ENCODE measurements at regions not wholly inside any gene's neighbourhood (a gene's known extent, or its start where the extent isn't known, plus 50 kb on each side); places are given as distances from the start of the nearest gene placed in this dataset.

DNA sequence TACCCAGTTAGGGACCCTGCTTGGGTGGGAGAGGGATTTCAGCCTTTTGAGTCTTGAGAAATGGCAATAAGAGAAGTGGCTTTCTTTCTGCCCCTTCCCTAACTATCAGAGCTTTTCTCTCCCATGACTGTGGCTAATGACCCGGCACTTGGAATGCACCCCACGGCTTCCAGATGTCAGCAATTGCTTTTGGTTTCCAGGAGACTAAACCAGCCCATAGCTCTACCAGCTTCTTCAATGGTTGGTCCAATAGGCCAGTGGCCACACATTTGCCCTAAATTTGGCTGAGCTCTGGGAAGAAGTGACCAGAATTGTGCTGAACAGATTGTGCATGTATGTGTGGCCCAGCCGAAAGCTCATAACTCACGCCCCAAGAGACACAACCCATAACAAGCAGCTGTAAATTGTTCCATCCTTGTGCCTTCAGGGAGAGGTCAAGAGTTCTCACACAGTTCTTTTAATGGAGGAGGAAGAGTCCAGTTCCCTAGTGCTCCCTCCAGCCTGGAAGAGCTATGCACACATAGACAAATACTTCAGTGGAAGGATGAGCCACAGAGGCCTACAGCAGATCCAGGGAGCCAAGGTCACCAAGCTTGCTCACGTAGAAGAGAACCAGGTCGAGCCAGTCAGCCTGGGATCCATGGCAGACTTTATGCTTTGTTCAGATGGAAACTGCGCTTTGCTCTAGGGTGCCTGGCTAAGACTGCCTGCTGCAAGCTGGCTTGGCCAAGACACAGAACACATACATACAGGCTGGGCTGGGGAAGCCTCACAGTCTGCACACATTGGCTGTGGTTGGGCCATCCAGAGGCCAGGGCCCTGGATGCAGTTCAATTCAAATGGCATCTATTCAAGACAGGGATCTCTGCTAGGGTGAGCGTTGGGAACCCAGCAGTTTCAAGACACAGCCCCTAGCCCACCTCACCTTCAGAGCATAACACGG, 131.8 kb upstream of the HABP2 start:
- no peak overlapping the region for H3K4me3 ChIP-seq (ENCODE audit: low read depth, low read length)
- no peak for DNase-seq (ENCODE audit: low read depth)
- TF ChIP-seq, protein P1, sequence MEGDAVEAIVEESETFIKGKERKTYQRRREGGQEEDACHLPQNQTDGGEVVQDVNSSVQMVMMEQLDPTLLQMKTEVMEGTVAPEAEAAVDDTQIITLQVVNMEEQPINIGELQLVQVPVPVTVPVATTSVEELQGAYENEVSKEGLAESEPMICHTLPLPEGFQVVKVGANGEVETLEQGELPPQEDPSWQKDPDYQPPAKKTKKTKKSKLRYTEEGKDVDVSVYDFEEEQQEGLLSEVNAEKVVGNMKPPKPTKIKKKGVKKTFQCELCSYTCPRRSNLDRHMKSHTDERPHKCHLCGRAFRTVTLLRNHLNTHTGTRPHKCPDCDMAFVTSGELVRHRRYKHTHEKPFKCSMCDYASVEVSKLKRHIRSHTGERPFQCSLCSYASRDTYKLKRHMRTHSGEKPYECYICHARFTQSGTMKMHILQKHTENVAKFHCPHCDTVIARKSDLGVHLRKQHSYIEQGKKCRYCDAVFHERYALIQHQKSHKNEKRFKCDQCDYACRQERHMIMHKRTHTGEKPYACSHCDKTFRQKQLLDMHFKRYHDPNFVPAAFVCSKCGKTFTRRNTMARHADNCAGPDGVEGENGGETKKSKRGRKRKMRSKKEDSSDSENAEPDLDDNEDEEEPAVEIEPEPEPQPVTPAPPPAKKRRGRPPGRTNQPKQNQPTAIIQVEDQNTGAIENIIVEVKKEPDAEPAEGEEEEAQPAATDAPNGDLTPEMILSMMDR (IDR thresholded peaks at IDR 0.05; ENCODE audit: low read depth, low read length, missing control alignments): no peak

DNA sequence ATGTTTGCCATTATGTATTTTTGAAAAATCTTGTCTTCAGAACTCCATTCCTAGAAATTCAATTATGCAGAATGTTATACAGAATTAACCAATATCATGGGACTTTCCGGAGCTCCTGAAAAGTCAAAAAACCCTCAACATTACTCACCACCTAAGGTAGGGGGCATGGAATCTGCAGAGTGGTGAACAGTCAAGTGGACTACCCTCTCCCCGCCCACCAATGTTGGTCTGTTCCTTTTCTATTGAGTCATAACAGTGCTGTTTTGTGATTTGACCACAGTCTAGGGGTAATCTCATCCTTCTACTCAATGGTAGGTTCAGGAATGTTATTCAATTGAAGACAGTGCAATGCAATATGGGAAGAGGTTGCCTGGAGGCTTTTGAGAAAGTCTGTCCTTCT, 130.5 kb upstream of the HABP2 start:
- DNase-seq (ENCODE audit: low read depth): no peak
- TF ChIP-seq, protein P1 (IDR thresholded peaks at IDR 0.05; ENCODE audit: low read depth, low read length, missing control alignments): no peak
- no peak overlapping the region for H3K4me3 ChIP-seq (ENCODE audit: low read depth, low read length)

DNA sequence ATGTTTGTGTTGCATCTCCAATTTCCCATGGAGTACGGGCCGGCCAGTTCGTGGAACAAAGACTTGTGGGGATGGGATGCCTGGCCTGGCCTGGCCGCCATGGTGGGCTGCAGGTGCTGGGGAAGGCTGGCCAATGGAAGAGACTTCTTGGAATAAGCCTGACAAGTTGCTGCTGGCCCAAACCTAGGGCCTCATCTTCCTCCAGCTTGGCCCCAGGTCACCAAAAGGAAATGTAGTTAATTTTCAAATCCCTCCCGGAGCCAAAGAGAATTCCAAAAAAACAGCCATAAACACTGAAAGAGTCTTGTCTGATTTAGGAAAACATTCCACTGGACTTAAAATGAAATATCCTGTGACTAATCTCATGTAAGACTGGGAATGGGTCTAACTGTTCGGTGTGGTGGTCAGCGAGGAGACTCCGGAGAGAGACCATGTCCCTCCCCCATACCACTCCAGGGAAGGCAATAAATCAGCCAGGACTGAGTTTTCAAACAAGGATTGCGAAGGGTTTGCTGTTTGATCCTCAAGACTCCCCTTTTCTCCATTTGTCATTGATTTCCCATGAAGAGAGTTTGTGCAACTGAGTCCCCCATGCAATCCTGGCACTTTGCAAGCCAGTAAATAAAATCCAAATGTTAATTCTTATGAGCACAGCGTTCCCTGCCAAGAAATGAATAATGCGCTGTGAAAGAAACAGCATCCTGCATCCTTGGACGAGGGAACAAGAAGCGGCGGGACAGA, 128.7 kb upstream of the HABP2 start:
- DNase-seq (ENCODE audit: low read depth): no peak
- no peak overlapping the region for H3K4me3 ChIP-seq (ENCODE audit: low read depth, low read length)
- TF ChIP-seq, protein P1 (IDR thresholded peaks at IDR 0.05; ENCODE audit: low read depth, low read length, missing control alignments): no peak

DNA sequence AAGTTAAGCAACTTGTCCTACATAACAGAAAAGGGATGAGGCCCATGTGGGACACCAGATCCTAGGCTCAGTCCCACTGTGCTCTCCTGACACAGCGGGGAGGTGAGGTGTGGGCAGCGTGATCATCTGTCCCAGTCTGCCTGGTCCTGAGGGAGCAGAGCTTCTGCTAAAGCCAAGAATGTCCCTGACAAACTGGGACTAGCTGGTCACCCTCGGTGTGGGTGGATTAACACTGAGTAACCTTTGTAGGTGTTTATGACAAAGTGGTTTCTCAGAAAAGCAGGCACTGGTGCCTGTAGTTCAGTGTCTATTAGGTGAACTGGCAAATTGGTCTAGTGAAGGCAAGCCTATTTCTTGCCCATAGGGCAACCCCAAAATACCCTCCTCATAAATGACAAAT, 127.8 kb upstream of the HABP2 start:
- DNase-seq (ENCODE audit: low read depth): no peak
- no peak overlapping the region for H3K4me3 ChIP-seq (ENCODE audit: low read depth, low read length)
- TF ChIP-seq, protein P1 (IDR thresholded peaks at IDR 0.05; ENCODE audit: low read depth, low read length, missing control alignments): no peak

DNA sequence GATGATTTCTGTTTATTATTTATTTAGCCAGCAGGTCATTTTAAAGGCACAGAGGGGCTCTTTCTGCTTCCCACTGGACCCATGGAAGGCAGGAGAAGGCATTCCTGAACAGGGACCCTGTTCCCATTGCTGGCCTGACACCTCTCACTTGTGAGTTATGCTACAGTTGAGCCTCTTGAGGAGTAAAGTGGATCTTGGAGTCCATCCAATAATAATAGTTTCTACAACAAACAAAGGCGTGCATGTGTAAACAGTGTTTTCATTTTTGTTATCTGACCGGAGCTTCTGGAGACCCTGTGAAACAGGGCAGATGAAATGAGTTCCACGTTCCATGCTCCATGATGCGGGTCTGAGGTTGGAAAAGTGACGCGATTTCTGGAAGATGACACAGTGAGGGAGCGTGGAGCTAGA, 127.3 kb upstream of the HABP2 start:
- DNase-seq (ENCODE audit: low read depth): no peak
- no peak overlapping the region for H3K4me3 ChIP-seq (ENCODE audit: low read depth, low read length)
- TF ChIP-seq, protein P1 (IDR thresholded peaks at IDR 0.05; ENCODE audit: low read depth, low read length, missing control alignments): no peak

DNA sequence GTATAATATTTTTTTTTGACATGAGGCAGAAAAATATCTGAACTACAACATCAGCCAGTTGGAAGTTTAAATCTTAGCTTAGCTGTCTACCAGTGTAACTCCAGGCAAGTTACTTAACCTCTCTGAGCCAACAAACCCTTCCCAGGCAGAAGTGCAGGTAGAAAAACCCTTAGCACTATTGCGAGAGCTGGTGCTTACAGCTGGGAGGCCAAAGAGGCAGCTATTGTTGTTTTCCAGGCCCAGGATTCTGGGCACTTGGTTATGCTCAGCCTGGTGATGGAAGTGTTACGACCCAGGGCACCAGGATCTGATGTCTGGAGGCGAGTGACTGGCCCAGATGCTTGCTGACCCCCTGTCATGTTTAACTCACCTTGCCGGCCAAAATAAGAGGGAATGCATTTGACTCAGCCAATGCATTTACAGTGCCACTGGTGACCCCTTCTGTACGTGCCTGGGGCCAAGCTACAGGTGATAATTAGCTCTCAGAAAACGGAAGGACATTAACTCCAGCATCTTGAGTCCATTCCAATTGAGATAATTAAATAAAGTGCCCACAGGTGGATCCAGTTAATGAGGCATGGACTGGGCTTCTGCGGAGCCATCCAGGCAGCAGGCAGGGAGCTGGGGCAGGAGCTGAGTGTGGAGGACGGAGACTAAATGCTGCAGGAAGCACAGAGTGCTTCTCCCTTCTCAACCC, 126.5 kb upstream of the HABP2 start:
- TF ChIP-seq, protein P1 (IDR thresholded peaks at IDR 0.05; ENCODE audit: low read depth, low read length, missing control alignments): no peak
- DNase-seq (ENCODE audit: low read depth): no peak
- no peak overlapping the region for H3K4me3 ChIP-seq (ENCODE audit: low read depth, low read length)

All from GM12864 (cell line).